ENCODE measurements at regions not wholly inside any gene's neighbourhood (a gene's known extent, or its start where the extent isn't known, plus 50 kb on each side); places are given as distances from the start of the nearest gene placed in this dataset.
"Not testable (repeated sequence)": the region's sequence is repeated elsewhere in the genome, so short reads cannot be mapped to it uniquely, and the experiment has no call there.

GRCh38 chr12:89289720-89290119 lies 62.6 kb downstream of the DUSP6 start:
- no peak for DNase-seq

GRCh38 chr12:89288959-89289358 lies 63.3 kb downstream of the DUSP6 start:
- no peak for DNase-seq

GRCh38 chr12:89286501-89286900 lies 65.8 kb downstream of the DUSP6 start:
- DNase-seq, result no peak

GRCh38 chr12:89281539-89281867 lies 70.8 kb downstream of the DUSP6 start:
- no peak for DNase-seq

GRCh38 chr12:89280833-89281538 lies 71.3 kb downstream of the DUSP6 start:
- no peak for DNase-seq

GRCh38 chr12:89279499-89279898 lies 72.8 kb downstream of the DUSP6 start:
- no peak for DNase-seq

- no peak for DNase-seq
Observed at GRCh38 chr12:89278862-89279261, 73.4 kb downstream of the DUSP6 start.

- no peak for DNase-seq
Observed at GRCh38 chr12:89278169-89278568, 74.1 kb downstream of the DUSP6 start.

- no peak for DNase-seq
Observed at GRCh38 chr12:89276860-89277259, 75.4 kb downstream of the DUSP6 start.

- DNase-seq, result no peak
Observed at GRCh38 chr12:89273525-89273924, 78.8 kb downstream of the DUSP6 start.

- DNase-seq, result no peak
Observed at GRCh38 chr12:89270548-89270947, 81.8 kb downstream of the DUSP6 start.

- DNase-seq, result no peak
Observed at GRCh38 chr12:89269174-89269573, 83.1 kb downstream of the DUSP6 start.

GRCh38 chr12:89267404-89267803 lies 84.9 kb downstream of the DUSP6 start:
- no peak for DNase-seq

GRCh38 chr12:89266574-89267188 lies 85.6 kb downstream of the DUSP6 start:
- DNase-seq, result not testable (repeated sequence)

GRCh38 chr12:89264837-89265236 lies 87.5 kb downstream of the DUSP6 start:
- DNase-seq, result no peak

- no peak for DNase-seq
Observed at GRCh38 chr12:89263900-89264299, 88.4 kb downstream of the DUSP6 start.

GRCh38 chr12:89262855-89263552 lies 89.3 kb downstream of the DUSP6 start:
- DNase-seq, result no peak

- DNase-seq, result no peak
Observed at GRCh38 chr12:89261982-89262381, 90.3 kb downstream of the DUSP6 start.

GRCh38 chr12:89260841-89261637 lies 91.3 kb downstream of the DUSP6 start:
- no peak for DNase-seq

- no peak for DNase-seq
Observed at GRCh38 chr12:89259821-89260220, 92.5 kb downstream of the DUSP6 start.

- DNase-seq, result no peak
Observed at GRCh38 chr12:89258240-89258969, 93.9 kb downstream of the DUSP6 start.

- DNase-seq, result no peak
Observed at GRCh38 chr12:89257340-89257739, 95.0 kb downstream of the DUSP6 start.

GRCh38 chr12:89256060-89256459 lies 96.2 kb downstream of the DUSP6 start:
- DNase-seq, result no peak

Data from activated naive CD4-positive, alpha-beta T cell (primary cell).